ENCODE measurements at regions not wholly inside any gene's neighbourhood (a gene's known extent, or its start where the extent isn't known, plus 50 kb on each side); places are given as distances from the start of the nearest gene placed in this dataset.

DNA sequence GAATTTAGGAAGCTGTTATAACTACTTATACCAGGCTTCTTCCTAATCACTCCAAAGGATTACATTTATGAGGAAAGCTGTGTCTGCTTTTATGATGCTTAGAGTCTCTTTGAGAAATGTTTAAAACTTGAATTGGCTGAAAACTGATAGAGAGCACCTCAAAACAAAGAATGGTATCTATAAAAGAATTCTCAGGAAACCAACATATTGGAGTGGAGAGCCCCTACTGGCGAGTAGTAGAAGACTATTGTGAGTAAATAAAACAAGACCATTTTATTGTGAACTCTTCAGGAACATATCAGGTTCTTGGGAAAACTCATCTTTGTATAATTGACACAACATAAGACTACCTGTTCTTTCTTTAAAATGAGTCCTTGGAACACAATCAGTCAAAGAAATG lies 578.6 kb downstream of the RERGL start:
- Histone ChIP-seq H3K27me3 (ENCODE audit: control insufficient read depth in 2 of 2, insufficient read depth in 2 of 2, low read length in 2 of 2) (no peaks in the 10 kb centered on the region), H4K20me1 (replicated peaks; ENCODE audit: control insufficient read depth, insufficient read depth, low read length) (no peaks in the 10 kb centered on the region), H3K9ac (ENCODE audit: insufficient read depth in 1 of 2, low read depth in 2 of 2, low read length in 2 of 2) (no peak overlapping the region), H2AFZ (ENCODE audit: low read depth, low read length) (no peak overlapping the region), H3K79me2 (ENCODE audit: control insufficient read depth, insufficient read depth, low read length) (no peaks in the 10 kb centered on the region), H3K4me3 (no peak overlapping the region), H3K4me2 (ENCODE audit: insufficient read depth, low read length) (no peak overlapping the region), H3K9me1 (ENCODE audit: control insufficient read depth, insufficient read depth, low read length) (no peaks in the 10 kb centered on the region), H3K36me3 (ENCODE audit: control insufficient read depth, insufficient read depth, low read length) (no peaks in the 10 kb centered on the region), H3K27ac (ENCODE audit: extremely low read depth, low read depth, low read length) (no peak overlapping the region), H3K4me1 (replicated peaks in 1 of 2; ENCODE audit: control insufficient read depth in 2 of 2, insufficient read depth in 2 of 2, low read length in 2 of 2) (no peaks in the 10 kb centered on the region), H3K9me3 (replicated peaks; ENCODE audit: control insufficient read depth, insufficient read depth, low read depth, low read length) (no peaks in the 10 kb centered on the region)
- in situ Hi-C loops (cut with MboI) (no loop called here), intact Hi-C loops (cut with micrococcal nuclease) (no loop called here)
- TF ChIP-seq MBD2 (IDR thresholded peaks at IDR 0.05; ENCODE audit: borderline replicate concordance, low read depth) (no peak), NFIC (IDR thresholded peaks at IDR 0.05) (no peak), ZNF174 (CRISPR knock-in tag; IDR thresholded peaks at IDR 0.05) (no peak), BRD9 (IDR thresholded peaks at IDR 0.05; ENCODE audit: low read depth, partially characterized antibody) (no peak), NR2C2 (CRISPR knock-in tag; IDR thresholded peaks at IDR 0.05) (no peak), NR2C2 (tag; IDR thresholded peaks at IDR 0.05) (no peak), CBFA2T2 (conservative IDR thresholded peaks at IDR 0.05) (no peak), NFXL1 (CRISPR knock-in tag; IDR thresholded peaks at IDR 0.05) (no peak), ZNF232 (CRISPR knock-in tag; IDR thresholded peaks at IDR 0.05) (no peak), FOXJ3 (CRISPR knock-in tag; IDR thresholded peaks at IDR 0.05) (no peak), POLR2AphosphoS5 (IDR thresholded peaks at IDR 0.05; ENCODE audit: control insufficient read depth, insufficient read depth, low read depth, low read length) (no peak), KLF6 (CRISPR knock-in tag; IDR thresholded peaks at IDR 0.05; ENCODE audit: borderline replicate concordance) (no peak), ZNF75A (CRISPR knock-in tag; IDR thresholded peaks at IDR 0.05) (no peak), ZNF12 (CRISPR knock-in tag; IDR thresholded peaks at IDR 0.05) (no peak), KDM1A (IDR thresholded peaks at IDR 0.05) (no peak)
- TF ChIP-seq, protein P1, sequence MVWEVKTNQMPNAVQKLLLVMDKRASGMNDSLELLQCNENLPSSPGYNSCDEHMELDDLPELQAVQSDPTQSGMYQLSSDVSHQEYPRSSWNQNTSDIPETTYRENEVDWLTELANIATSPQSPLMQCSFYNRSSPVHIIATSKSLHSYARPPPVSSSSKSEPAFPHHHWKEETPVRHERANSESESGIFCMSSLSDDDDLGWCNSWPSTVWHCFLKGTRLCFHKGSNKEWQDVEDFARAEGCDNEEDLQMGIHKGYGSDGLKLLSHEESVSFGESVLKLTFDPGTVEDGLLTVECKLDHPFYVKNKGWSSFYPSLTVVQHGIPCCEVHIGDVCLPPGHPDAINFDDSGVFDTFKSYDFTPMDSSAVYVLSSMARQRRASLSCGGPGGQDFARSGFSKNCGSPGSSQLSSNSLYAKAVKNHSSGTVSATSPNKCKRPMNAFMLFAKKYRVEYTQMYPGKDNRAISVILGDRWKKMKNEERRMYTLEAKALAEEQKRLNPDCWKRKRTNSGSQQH (CRISPR knock-in tag; IDR thresholded peaks at IDR 0.05), result no peak
- ATAC-seq (no peak), FAIRE-seq (no peak), DNase-seq (ENCODE audit: extremely low read depth in 1 of 4, low spot score in 3 of 4) (no peak)
- BruUV-seq (replicated peaks), result no TSS peak
- 0% methylated on average over 1 of the region's 1 CpG for WGBS (ENCODE audit: insufficient coverage, low coverage, missing lambda C conversion rate)
- POLR2A ChIA-PET, result no interaction called here
- CTCF ChIA-PET (ENCODE audit: low intra/inter-chr PET ratio), result no interaction called here

Measured in K562 (cell line).